ENCODE measurements at regions not wholly inside any gene's neighbourhood (a gene's known extent, or its start where the extent isn't known, plus 50 kb on each side); places are given as distances from the start of the nearest gene placed in this dataset.

DNA sequence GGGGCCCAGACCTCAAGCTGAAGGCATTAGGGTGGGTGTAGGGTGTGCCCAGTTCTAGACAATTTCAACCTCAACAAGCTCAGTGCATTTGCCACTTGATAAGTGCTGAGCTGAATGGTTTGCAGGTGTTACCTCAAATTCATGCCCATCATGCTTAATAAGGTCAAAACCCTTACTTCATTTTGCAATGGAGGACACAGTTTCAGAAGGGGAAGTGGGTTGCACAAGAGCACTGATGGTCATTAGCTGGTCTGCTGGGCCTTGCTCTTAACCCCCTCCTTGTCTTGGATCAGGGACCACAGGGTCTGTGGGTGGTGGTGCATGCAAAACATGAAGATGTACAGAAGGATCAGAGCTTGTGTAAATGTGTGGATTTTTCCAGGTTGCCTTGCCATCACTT, 71.0 kb upstream of the SIRPA start:
- Mint-ChIP-seq H3K4me3 (peak overlapping the region in 1 of 4 donors; percentile 32), H3K27me3 (peaks cover 17% of the 10 kb centered on the region), H3K9me3 (peaks cover 0 to 33% (median 9%) of the 10 kb centered on the region in 7 donors), H3K4me1 (no peaks in the 10 kb centered on the region), H3K36me3 (peaks cover 11% of the 10 kb centered on the region), H3K27ac (no peak overlapping the region)
- Histone ChIP-seq H3K4me3 (ENCODE audit: low read depth, low read length) (no peak overlapping the region), H3K27me3 (ENCODE audit: control insufficient read depth, insufficient read depth, low read length) (peaks cover 2% of the 10 kb centered on the region), H3K9me3 (ENCODE audit: control insufficient read depth in 2 of 2, low read length in 2 of 2) (peaks cover 8 to 18% of the 10 kb centered on the region in 2 experiments), H3K4me1 (ENCODE audit: control insufficient read depth, insufficient read depth, low read length, poor library complexity, severe bottlenecking) (no peaks in the 10 kb centered on the region), H3K36me3 (ENCODE audit: control insufficient read depth, insufficient read depth, low read length) (no peaks in the 10 kb centered on the region), H3K27ac (ENCODE audit: insufficient read depth, low read length, poor library complexity, severe bottlenecking) (no peak overlapping the region)
- DNase-seq (no peak), ATAC-seq (ENCODE audit: low read depth in 2 of 2) (no peak)

GRCh38 chr20:1823450-1823844, 71.8 kb upstream of the SIRPA start:
- ATAC-seq (ENCODE audit: low read depth in 2 of 2) = no peak
- H3K27ac ChIP-seq (ENCODE audit: insufficient read depth, low read length, poor library complexity, severe bottlenecking) = no peak overlapping the region
- H3K27me3 ChIP-seq (ENCODE audit: control insufficient read depth, insufficient read depth, low read length) = peaks cover 2% of the 10 kb centered on the region
- Mint-ChIP-seq H3K36me3 (peaks cover 11% of the 10 kb centered on the region), H3K4me3 (no peak overlapping the region), H3K27me3 (peaks cover 24% of the 10 kb centered on the region), H3K27ac (no peak overlapping the region), H3K9me3 (peaks cover 0 to 33% (median 9%) of the 10 kb centered on the region in 7 donors), H3K4me1 (no peaks in the 10 kb centered on the region)
- H3K4me3 ChIP-seq (ENCODE audit: low read depth, low read length) = no peak overlapping the region
- DNase-seq = no peak
- H3K4me1 ChIP-seq (ENCODE audit: control insufficient read depth, insufficient read depth, low read length, poor library complexity, severe bottlenecking) = no peaks in the 10 kb centered on the region
- no peaks in the 10 kb centered on the region for H3K36me3 ChIP-seq (ENCODE audit: control insufficient read depth, insufficient read depth, low read length)
- peaks cover 8 to 18% of the 10 kb centered on the region in 2 experiments for H3K9me3 ChIP-seq (ENCODE audit: control insufficient read depth in 2 of 2, low read length in 2 of 2)

DNA sequence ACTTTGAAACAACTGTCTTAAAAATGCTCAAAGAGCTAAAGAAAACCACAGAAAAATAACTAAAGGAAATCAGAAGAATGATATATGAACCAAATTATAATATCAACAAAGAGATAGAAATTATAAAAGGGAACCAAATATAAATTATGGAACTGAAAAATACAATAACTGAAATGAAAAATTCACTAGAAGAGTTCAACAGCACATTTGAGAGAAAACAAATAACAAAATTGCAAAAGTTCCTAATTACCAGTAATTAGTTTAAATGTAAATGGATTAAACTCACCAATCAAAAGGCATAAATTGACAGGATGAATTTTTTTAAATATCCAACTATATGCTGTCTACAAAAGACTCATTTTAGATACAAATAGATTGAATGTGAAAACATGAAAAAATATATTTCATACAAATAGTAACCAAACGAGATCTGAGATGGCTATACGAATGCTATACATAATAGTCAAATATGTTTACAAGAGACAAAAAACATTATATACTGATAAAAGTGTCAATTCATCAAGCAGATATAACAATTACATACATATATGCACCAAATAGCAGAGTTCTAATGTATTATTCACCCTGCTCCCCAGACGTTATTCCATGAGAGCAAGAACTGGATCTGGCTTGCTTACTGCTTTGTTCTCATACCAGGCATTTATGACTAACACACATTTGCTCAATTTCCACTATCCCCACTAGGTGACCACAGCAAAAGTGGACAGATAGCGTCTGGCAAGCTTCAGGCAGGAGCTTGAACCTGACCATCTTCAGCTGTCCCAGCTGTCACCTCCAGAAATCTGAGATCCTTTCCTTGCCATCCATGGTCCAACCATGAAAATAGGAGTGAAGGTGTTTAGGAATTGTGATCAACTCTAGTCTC, 72.4 kb upstream of the SIRPA start:
- no peak for ATAC-seq (ENCODE audit: low read depth in 2 of 2)
- peaks cover 30% of the 10 kb centered on the region for H3K27me3 Mint-ChIP-seq

GRCh38 chr20:1820138-1821079, 74.8 kb upstream of the SIRPA start:
- Histone ChIP-seq H3K9me3 (ENCODE audit: control insufficient read depth in 2 of 2, low read length in 2 of 2) (peaks cover 8 to 18% of the 10 kb centered on the region in 2 experiments), H3K4me1 (ENCODE audit: control insufficient read depth, insufficient read depth, low read length, poor library complexity, severe bottlenecking) (no peaks in the 10 kb centered on the region), H3K27me3 (ENCODE audit: control insufficient read depth, insufficient read depth, low read length) (peaks cover 5% of the 10 kb centered on the region), H3K4me3 (ENCODE audit: low read depth, low read length) (no peak overlapping the region), H3K36me3 (ENCODE audit: control insufficient read depth, insufficient read depth, low read length) (no peaks in the 10 kb centered on the region), H3K27ac (ENCODE audit: insufficient read depth, low read length, poor library complexity, severe bottlenecking) (no peak overlapping the region)
- peaks cover 0 to 13% (median 0%) of the 10 kb centered on the region in 4 donors for H3K4me1 Mint-ChIP-seq
- peak in 1 of 2 donors; percentile 38 for ATAC-seq (ENCODE audit: low read depth in 2 of 2)
- no peak overlapping the region for H3K27ac Mint-ChIP-seq
- H3K27me3 Mint-ChIP-seq = peaks cover 23% of the 10 kb centered on the region
- H3K9me3 Mint-ChIP-seq = peaks cover 0 to 33% (median 9%) of the 10 kb centered on the region in 7 donors
- H3K36me3 Mint-ChIP-seq = peaks cover 11% of the 10 kb centered on the region
- no peak for DNase-seq
- no peak overlapping the region for H3K4me3 Mint-ChIP-seq

More for the DNA sequence above, 72.4 kb upstream of the SIRPA start:
- H3K9me3 ChIP-seq (ENCODE audit: control insufficient read depth in 2 of 2, low read length in 2 of 2) = peaks cover 8 to 18% of the 10 kb centered on the region in 2 experiments
- H3K36me3 Mint-ChIP-seq = peaks cover 11% of the 10 kb centered on the region
- H3K27ac ChIP-seq (ENCODE audit: insufficient read depth, low read length, poor library complexity, severe bottlenecking) = no peak overlapping the region
- H3K9me3 Mint-ChIP-seq = peaks cover 0 to 33% (median 9%) of the 10 kb centered on the region in 7 donors
- DNase-seq = no peak
- no peak overlapping the region for H3K4me3 Mint-ChIP-seq
- H3K36me3 ChIP-seq (ENCODE audit: control insufficient read depth, insufficient read depth, low read length) = no peaks in the 10 kb centered on the region
- no peak overlapping the region for H3K4me3 ChIP-seq (ENCODE audit: low read depth, low read length)
- no peak overlapping the region for H3K27ac Mint-ChIP-seq
- peaks cover 0 to 3% (median 0%) of the 10 kb centered on the region in 4 donors for H3K4me1 Mint-ChIP-seq
- no peaks in the 10 kb centered on the region for H3K4me1 ChIP-seq (ENCODE audit: control insufficient read depth, insufficient read depth, low read length, poor library complexity, severe bottlenecking)
- H3K27me3 ChIP-seq (ENCODE audit: control insufficient read depth, insufficient read depth, low read length) = peaks cover 2% of the 10 kb centered on the region

GRCh38 chr20:1819311-1820137, 75.7 kb upstream of the SIRPA start:
- Mint-ChIP-seq H3K9me3 (peaks cover 0 to 33% (median 9%) of the 10 kb centered on the region in 7 donors), H3K4me1 (peaks cover 0 to 13% (median 0%) of the 10 kb centered on the region in 4 donors), H3K36me3 (peaks cover 11% of the 10 kb centered on the region), H3K4me3 (no peak overlapping the region), H3K27me3 (peaks cover 24% of the 10 kb centered on the region), H3K27ac (no peak overlapping the region)
- ATAC-seq (ENCODE audit: low read depth in 2 of 2) (no peak), DNase-seq (no peak)
- Histone ChIP-seq H3K4me1 (ENCODE audit: control insufficient read depth, insufficient read depth, low read length, poor library complexity, severe bottlenecking) (no peaks in the 10 kb centered on the region), H3K36me3 (ENCODE audit: control insufficient read depth, insufficient read depth, low read length) (no peaks in the 10 kb centered on the region), H3K4me3 (ENCODE audit: low read depth, low read length) (no peak overlapping the region), H3K27ac (ENCODE audit: insufficient read depth, low read length, poor library complexity, severe bottlenecking) (no peak overlapping the region), H3K9me3 (ENCODE audit: control insufficient read depth in 2 of 2, low read length in 2 of 2) (peaks cover 8 to 18% of the 10 kb centered on the region in 2 experiments), H3K27me3 (ENCODE audit: control insufficient read depth, insufficient read depth, low read length) (peaks cover 5% of the 10 kb centered on the region)

- H3K36me3 ChIP-seq (ENCODE audit: control insufficient read depth, insufficient read depth, low read length) = no peaks in the 10 kb centered on the region
- H3K9me3 ChIP-seq (ENCODE audit: control insufficient read depth in 2 of 2, low read length in 2 of 2) = peaks cover 8 to 18% of the 10 kb centered on the region in 2 experiments
- H3K27me3 ChIP-seq (ENCODE audit: control insufficient read depth, insufficient read depth, low read length) = peaks cover 5% of the 10 kb centered on the region
- H3K27me3 Mint-ChIP-seq = peaks cover 31% of the 10 kb centered on the region
- H3K4me3 ChIP-seq (ENCODE audit: low read depth, low read length) = no peak overlapping the region
- DNase-seq = no peak
- H3K4me1 Mint-ChIP-seq = peaks cover 0 to 13% (median 0%) of the 10 kb centered on the region in 4 donors
- peaks cover 0 to 27% (median 8%) of the 10 kb centered on the region in 7 donors for H3K9me3 Mint-ChIP-seq
- no peaks in the 10 kb centered on the region for H3K4me1 ChIP-seq (ENCODE audit: control insufficient read depth, insufficient read depth, low read length, poor library complexity, severe bottlenecking)
- no peak overlapping the region for H3K27ac ChIP-seq (ENCODE audit: insufficient read depth, low read length, poor library complexity, severe bottlenecking)
- peaks cover 11% of the 10 kb centered on the region for H3K36me3 Mint-ChIP-seq
- ATAC-seq (ENCODE audit: low read depth in 2 of 2) = no peak
- no peak overlapping the region for H3K27ac Mint-ChIP-seq
- no peak overlapping the region for H3K4me3 Mint-ChIP-seq
Measured at GRCh38 chr20:1818895-1819294, 76.3 kb upstream of the SIRPA start.

Data from CD4-positive, CD25-positive, alpha-beta regulatory T cell (primary cell).